Prostate gland (tissue), 2 donors: ENCODE measurements at regions not wholly inside any gene's neighbourhood (a gene's known extent, or its start where the extent isn't known, plus 50 kb on each side); places are given as distances from the start of the nearest gene placed in this dataset.

Experiments used
- CTCF ChIP-seq, 4 experiments: fragments of 200-600 bp in 2 of 4; fragments of 450-650 bp in 2 of 4; sonication (generic) in 2 of 4; IDR thresholded peaks; 1 replicate in 3 of 4; 2 replicates in 1 of 4; pipeline ENCODE4 v1.5.1; 2016 to 2019; ENCODE audit warnings: antibody characterized with exemption in 4 of 4, mild to moderate bottlenecking in 2 of 4, moderate library complexity in 2 of 4
- POLR2A ChIP-seq: fragments of 450-650 bp; IDR thresholded peaks from one replicate; pipeline ENCODE4 v1.6.1; 2016; ENCODE audit warnings: antibody characterized with exemption, mild to moderate bottlenecking
- POLR2AphosphoS5 ChIP-seq: sonication (generic); formaldehyde crosslinking; IDR thresholded peaks from one replicate; pipeline ENCODE4 v1.6.1; 2017; ENCODE audit warnings: antibody characterized with exemption

DNA sequence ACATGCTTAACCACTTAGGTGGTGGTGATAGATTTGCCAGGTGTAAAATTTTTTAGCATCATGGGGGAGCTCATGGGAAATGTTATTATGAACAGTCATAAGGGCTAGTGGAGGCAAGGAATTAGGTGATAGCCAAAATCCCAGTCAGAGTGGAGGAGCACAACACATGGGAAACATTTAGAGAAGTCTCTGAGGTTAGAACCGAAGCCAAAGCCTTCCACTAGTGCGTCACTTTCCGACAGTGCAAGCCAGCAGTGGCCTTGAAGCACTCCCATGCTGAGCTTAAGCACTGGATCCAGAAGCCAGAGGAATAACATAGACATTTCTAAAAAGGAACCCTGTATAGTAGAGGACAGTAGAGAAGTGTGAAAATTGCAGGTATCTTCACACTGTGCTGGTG, 101.5 kb upstream of the SNX2 start:
- TF ChIP-seq CTCF (IDR thresholded peaks at IDR 0.05) (no peak), POLR2A (no peak), POLR2AphosphoS5 (no peak)
